ENCODE measurements at regions not wholly inside any gene's neighbourhood (a gene's known extent, or its start where the extent isn't known, plus 50 kb on each side); places are given as distances from the start of the nearest gene placed in this dataset.

DNA sequence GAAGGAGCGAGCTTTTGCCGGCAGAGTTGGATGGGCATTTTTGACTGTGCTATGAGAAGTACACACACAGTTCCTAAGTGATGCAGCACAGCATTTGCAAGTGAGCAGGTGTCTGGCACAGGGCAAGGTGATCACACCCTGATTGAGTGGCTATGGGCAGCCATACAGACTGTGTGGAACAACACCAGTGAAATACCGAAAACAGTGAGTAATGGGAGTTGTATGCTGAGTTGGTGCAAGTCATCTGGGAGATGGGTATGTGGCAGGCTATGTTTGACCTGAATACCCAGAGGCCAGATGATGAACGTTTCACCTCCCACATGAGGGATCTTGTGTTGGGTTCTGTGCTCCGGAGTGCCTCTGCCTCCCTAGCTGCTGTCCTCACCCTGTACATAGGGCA, 53.5 kb upstream of the TIPARP start:
- DNase-seq (ENCODE audit: low read depth in 2 of 2): no peak

DNA sequence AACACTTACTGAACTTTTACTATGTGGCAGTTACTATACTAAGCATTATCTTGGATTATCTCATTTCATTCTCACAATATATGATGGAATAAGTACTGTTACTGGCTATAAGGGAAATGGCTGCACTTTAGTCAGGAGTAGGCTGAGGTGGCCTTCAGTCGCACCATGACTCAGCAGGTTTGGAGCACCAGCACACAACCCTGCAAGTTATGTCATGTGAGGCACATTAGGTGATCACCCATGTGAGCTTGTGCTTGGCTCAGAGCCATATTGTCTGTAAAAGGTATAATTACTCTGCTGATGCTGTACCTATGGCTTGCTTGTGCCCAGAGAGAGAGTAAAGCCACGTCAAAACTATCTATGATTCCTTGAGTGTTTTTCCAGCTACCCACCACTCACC, 54.1 kb upstream of the TIPARP start:
- peak; percentile 12 to 17 for DNase-seq (ENCODE audit: low read depth in 2 of 2)

DNA sequence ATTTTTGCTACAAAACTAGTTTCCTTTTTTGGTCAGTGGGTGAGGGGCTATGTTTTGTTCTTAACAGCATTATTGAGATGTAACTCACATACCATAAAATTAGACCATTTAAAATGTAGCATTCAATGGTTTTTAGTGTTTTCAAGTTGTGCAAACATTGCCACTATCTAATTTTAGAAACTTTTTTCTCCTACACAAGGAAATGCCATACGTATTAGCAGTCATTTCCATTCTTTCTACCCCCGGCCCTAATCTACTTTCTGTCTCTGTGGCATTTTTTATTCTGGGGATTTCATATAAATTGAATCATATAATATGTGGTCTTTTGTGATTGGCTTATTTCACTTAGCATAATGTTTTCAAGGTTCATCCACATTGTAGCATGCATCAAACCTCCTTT, 55.0 kb upstream of the TIPARP start:
- DNase-seq (ENCODE audit: low read depth in 2 of 2): peak in 1 of 2 donors; percentile 31

DNA sequence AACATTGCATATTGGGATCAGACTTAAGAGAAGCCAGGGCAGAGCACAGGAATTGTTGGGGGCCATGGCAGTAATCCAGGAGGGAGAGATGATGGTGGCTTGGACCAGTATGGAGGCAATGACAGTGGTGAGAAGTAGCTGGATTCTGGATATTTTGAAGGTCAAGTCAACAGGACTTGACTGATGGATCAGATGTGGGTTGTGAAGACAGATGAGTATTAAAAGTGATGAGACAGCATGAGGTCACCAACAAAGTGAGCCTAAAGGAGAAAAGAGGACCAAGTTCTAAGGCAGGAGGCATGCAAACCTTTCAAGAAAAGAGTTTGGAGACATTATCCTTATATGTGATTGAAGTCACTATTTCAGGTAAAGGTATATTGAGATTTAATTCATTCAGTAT, 56.6 kb upstream of the TIPARP start:
- DNase-seq (ENCODE audit: low read depth in 2 of 2): no peak

DNA sequence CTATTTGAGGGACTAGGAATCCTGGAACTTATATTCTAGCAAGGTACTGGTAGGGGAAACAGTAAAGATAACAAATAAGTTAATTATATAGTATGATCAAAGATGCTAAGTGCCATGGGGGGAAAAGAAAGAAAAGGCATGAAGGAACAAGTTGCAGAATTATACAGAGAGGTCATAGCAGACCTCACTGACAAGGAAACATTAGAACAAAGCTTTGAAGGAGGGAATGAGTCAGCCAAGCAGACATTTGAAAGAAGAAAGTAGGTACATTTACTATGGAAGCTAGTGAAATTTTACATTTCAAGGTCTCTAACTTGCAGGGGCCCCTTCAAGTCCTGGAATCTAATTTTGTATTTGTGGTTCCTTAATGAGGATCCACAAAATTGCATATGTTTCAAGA, 57.2 kb upstream of the TIPARP start:
- no peak for DNase-seq (ENCODE audit: low read depth in 2 of 2)

DNA sequence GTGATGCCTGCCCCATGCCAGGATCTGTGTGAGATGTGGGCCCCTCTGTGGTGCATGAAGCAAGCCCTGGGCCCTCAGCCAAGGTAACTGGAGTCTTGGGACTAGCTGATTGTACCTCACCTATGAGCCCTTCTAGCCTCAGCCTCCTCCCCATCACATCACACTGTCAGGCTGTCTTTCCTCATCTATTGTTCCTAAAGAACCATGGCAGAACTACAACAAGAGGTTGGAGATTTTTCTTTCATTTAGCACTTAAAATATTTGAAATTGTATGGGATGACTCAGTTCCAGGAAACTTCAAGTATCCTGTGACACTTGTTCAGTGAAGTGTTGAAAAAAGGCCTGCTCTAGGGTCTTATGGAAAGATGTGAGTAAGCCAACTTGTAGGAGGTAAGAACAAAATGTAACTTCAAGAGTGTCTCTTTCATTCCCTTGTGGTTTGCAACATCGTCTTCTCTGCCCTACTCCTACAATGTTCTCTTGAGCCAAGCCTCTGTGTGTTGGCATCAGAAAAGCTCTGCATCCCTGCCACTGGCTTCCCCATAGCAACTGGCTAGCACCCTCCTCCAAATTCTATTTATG, 58.7 kb upstream of the TIPARP start:
- peak in 1 of 2 donors; percentile 85 for DNase-seq (ENCODE audit: low read depth in 2 of 2)

DNA sequence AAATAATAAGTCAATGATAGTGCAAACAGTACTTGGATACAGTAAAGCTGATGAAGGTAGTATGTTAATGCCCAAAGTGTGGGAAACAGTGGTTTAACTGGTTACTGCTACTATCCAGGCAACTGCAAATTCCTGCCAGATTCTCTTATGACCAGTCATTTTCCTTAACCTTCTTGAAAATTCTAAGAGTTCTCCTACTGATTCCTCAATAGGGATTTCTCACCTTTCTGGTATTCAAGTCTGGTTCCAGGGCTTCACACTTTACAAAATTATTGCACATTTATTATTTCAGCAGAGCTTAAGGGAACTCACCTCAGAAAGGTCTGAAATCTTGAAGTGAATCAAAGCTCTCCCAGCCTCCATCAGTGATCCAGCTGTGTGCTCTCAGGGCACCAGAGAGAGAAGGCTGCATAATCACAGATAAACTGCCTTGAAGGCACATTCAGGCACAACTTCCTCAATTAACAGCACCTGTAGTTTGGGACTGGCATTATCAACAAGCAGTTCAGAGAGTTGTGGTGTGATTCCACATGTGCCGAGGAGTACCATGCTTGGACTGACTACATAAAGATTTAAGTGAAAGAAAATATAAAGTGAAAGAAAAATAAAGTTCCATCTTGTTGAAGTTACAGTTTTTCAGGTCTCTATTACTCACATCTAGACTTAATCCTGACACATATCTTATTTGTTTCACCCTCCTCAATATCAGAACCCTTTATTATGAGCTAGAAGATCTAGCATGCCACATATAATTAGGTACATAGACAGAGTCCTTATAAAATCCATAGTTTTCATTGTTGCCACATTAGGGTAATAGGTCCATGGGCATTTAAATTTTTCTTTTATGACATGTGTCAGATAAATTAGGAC, 59.5 kb upstream of the TIPARP start:
- no peak for DNase-seq (ENCODE audit: low read depth in 2 of 2)

DNA sequence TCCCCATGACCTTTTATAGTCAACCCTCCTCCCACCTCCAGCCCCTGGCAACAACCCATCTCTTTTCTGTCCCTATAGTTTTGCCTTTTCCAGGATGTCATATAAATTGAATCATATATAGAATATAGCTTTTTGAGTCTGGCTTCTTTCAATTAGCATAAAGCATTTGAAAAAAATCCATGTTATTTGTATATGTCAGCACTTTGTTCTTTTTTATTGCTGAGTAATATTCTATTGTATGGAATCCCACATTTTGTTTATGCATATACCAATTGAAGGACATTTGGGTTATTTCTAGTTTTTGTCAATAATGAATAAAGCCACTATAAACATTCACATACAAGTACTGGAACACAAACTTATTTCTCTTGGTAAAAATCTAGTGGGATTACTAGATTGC, 58.0 kb upstream of the SSR3 start:
- DNase-seq (ENCODE audit: low read depth in 2 of 2): no peak

DNA sequence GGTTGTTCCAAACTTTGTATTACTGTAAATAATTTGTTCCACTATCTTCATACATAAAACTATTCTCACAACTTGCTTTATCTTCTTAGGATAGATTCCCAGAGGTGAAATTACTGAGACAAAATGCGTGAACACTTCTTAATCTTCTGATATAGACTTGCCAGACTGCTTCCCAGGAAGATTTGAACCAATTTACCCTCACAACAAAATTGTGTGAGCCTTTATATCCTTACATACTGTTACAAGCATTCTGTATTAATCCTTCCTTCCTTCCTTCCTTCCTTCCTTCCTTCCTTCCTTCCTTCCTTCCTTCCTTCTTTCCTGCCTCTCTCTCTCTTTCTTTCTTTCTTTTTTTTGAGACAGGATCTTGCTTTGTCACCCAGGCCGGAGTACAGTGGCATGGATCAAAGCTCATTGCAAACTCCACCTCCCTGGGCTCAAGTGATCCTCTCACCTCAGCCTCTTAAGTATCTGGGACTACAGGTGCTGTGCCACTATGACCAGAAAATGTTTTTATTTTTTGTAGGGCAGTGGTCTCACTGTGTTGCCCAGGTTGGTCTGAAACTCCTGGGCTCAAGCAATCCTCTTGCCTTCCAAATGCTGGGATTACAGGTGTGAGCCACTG, 57.1 kb upstream of the SSR3 start:
- no peak for DNase-seq (ENCODE audit: low read depth in 2 of 2)

DNA sequence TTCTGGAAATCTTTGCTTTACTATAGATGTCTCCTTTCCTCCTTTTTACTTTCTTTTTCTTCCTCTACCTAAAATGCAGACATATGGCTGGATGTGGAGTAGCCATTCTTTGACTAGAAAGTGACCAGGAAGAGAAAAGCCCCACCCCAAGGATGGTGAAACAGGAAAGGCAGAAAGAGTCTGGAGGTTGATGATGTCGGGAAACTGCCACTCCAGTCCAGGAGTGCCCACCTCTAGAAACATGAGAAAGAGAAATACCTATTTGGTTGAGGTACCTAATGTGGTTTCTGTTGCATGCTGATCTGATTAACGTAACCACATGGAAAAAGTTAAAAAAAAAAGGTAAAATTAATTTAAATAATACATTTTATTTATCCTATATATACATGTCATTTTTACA, 55.2 kb upstream of the SSR3 start:
- no peak for DNase-seq (ENCODE audit: low read depth in 2 of 2)

DNA sequence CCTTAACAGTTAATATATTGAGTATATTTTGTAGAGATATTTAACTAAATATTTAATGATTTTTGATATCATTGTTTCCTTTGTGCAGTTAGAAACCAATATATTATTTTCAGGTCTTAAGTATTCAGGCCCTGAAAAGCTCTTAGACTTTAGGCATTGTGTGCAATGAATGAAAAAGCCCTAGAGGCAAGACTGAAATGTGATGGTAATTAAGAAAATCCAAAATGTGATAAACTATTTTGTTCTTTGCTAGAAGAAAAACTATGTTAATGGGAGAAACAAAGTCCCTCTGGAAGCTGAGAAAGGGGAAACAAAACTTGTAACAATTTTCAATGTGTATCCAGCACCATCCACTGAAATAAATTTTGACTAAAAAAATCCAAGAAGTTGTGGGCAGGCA, 54.6 kb upstream of the SSR3 start:
- DNase-seq (ENCODE audit: low read depth in 2 of 2): no peak

DNA sequence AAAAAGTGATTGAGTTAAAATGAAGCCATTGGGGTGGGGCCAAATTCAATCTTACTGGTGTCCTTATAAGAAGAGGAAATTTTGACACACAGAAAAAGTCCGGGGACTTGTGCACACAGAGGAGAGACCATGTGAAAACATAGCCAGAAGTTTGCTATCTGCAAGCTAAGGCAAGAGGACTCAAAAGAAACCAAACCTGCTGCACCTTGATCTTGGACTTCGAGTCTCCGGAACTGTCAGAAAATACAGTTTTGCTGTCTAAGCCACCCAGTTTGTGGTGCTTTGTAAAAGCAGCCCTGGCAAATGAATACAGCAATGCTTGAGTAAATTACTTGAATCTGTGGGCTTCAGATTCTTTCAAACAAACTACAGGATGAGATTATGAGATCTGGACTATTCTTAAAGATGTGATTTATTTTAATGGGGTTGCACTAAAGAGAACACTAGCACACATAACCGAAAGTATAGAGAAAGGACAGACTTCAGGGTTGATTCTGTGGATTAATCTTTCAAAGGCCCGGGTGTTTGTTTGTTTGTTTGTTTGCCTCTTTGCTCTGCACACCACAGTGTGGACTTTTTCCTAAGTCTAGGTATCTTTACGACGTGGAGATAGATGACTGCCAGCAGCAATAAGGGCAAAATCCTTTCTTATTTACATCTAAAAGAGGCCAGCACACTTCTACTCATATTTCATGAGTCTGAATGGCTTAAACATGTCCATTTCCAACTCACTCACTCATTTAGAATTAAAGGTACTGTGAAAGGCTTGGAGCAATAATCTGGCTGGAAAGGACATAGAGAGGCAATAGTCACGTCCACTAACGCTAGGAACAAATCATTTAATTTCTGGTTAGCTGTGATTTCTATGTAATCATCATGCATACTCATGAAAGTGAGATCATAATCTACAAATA, 53.9 kb upstream of the SSR3 start:
- no peak for DNase-seq (ENCODE audit: low read depth in 2 of 2)

DNA sequence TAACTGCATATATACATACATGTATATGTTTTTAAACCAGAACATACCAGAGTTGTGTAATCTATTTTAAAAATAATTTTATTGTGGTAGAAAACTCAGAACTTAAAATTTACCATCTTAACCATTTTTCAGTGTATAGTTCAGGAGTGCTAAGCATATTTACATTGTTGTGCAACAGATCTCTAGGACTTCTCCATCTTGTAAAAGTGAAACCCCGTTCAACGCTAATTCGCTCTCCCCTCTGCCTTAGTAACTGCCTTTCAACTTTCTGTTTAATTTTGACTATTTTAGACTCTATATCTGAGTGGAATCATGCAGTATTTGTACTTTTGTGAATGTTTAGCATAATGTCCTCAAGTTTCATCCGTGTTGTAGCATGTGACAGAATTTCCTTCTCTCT, 51.8 kb upstream of the SSR3 start:
- no peak for DNase-seq (ENCODE audit: low read depth in 2 of 2)

DNA sequence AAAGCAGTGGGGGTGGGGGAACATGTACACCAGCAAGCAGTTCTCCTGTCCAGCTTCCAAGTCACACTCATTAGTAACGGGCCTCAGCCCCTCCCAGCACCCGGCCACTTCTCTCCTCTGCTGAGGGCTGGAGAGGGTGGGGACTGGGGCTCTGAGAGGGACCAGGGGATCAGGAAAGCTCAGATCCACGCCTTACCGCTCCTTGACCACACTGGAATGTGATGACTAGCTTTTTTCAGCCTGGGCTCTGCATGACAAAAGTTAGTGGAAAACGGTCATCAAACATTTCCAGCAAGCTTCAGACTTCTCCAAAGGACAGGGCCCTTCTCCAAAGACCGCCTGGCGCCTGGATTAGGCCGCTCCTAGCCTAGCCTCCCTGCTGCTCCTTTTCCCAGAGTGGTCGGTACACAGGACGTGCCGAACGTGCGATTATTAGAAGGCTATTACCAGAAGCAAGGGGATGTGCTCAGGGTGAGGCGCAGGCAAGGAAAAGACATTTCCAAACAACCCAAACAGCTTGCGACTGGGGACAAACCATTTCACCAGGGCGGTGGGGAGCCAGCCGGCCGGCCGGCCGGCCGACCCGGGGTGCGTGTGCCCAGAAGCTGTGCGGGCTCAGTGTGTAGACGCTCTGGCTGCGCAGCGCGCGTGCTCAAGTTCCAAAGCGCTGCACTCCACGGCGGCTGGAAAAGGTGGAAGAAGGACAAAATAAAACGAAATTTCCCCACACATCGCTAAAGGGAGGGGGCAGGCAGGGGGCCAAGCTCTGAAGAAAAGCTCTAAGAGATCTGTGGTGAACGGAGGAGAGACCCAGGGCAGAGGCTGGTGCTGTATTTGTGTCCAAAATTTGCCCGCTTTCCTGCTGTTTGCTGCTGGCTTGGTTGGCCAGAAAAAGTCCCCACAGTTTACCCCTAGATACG, 51.0 kb upstream of the SSR3 start:
- DNase-seq (ENCODE audit: low read depth in 2 of 2): peak; percentile 10 to 29

DNA sequence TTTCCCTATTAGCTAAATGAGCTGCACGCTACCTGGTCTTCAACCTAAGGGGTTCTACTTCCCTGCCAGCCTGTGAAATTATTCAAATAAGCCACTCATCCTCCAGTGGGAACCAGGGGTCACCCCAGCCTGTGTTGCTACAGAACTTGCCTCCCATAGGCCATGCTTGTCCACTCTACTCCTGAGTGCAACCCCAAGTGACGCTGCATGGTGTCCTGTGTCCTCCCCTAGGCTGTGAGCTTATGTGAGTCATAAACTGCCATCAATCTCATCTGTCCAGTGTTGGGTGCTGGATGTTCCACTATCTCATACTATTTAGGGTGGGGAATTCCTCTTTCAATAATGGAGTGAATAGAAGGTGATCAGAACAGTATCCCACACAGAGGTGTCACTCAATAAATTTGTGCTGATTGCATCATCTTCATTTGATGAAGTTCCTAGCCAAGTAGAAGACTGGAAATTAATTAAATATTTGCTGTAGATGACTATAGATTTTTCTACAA, 49.8 kb upstream of the SSR3 start:
- DNase-seq (ENCODE audit: low read depth in 2 of 2): no peak

All from lung microvascular endothelial cell (primary cell).